BE2C (cell line): ENCODE measurements at regions not wholly inside any gene's neighbourhood (a gene's known extent, or its start where the extent isn't known, plus 50 kb on each side); places are given as distances from the start of the nearest gene placed in this dataset.
A peak's percentile ranks its signal among the peaks of the same experiment; 100 is the strongest.

Experiments
- DNase-seq: peaks from one replicate; pipeline ENCODE4 v3.0.0-alpha.2; 2020
- H3K27me3 ChIP-seq: fragments of 250-450 bp; sonication (Bioruptor Pico); 2 replicates; pipeline ENCODE4 v1.5.1; 2020; ENCODE audit warnings: mild to moderate bottlenecking
- H3K36me3 ChIP-seq: fragments of 250-450 bp; sonication (Bioruptor Pico); 2 replicates; pipeline ENCODE4 v1.5.1; 2020; ENCODE audit warnings: mild to moderate bottlenecking
- H3K4me1 ChIP-seq: fragments of 250-450 bp; sonication (Bioruptor Pico); 2 replicates; pipeline ENCODE4 v1.5.1; 2020
- H3K4me3 ChIP-seq: 2 replicates; pipeline ENCODE4 v1.5.1; 2011; ENCODE audit warnings: low read depth, low read length
- H3K9me3 ChIP-seq: fragments of 250-450 bp; sonication (Bioruptor Pico); 2 replicates; pipeline ENCODE4 v1.5.1; 2020
- TF ChIP-seq, protein P1 (sequence below): IDR thresholded peaks from 2 replicates; pipeline ENCODE4 v1.5.1; 2012; ENCODE audit warnings: mild to moderate bottlenecking, low read depth, low read length

DNA sequence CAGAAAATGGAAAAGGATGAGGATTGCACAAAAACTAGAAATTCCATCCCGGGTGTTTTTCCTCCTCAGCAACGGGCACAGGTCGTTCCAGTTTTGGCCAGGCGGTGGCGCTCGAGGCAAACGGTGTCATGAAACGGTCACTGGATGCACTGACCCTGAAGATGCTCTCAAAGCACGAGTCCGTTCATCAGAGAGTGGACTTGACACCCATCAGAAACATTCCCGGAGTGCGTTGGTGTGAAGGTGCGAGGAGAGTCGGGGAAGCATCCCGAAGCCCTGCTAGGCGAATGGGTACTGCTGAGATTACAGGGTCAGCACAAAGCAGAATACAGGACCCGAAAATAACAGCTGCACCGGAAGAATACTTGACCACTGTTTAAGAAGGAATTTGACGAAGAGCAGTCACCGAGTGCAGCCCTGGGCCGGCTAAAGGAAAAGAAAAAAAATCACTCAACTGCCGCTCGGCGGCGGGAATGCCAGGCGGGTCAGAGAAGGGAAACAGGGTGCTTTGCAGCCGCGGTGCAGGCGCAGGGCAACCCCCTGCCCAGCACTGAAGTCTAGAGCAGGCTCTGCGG, 71.7 kb upstream of the ETS2 start:
- TF ChIP-seq, protein P1, sequence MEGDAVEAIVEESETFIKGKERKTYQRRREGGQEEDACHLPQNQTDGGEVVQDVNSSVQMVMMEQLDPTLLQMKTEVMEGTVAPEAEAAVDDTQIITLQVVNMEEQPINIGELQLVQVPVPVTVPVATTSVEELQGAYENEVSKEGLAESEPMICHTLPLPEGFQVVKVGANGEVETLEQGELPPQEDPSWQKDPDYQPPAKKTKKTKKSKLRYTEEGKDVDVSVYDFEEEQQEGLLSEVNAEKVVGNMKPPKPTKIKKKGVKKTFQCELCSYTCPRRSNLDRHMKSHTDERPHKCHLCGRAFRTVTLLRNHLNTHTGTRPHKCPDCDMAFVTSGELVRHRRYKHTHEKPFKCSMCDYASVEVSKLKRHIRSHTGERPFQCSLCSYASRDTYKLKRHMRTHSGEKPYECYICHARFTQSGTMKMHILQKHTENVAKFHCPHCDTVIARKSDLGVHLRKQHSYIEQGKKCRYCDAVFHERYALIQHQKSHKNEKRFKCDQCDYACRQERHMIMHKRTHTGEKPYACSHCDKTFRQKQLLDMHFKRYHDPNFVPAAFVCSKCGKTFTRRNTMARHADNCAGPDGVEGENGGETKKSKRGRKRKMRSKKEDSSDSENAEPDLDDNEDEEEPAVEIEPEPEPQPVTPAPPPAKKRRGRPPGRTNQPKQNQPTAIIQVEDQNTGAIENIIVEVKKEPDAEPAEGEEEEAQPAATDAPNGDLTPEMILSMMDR: peak; percentile 96

DNA sequence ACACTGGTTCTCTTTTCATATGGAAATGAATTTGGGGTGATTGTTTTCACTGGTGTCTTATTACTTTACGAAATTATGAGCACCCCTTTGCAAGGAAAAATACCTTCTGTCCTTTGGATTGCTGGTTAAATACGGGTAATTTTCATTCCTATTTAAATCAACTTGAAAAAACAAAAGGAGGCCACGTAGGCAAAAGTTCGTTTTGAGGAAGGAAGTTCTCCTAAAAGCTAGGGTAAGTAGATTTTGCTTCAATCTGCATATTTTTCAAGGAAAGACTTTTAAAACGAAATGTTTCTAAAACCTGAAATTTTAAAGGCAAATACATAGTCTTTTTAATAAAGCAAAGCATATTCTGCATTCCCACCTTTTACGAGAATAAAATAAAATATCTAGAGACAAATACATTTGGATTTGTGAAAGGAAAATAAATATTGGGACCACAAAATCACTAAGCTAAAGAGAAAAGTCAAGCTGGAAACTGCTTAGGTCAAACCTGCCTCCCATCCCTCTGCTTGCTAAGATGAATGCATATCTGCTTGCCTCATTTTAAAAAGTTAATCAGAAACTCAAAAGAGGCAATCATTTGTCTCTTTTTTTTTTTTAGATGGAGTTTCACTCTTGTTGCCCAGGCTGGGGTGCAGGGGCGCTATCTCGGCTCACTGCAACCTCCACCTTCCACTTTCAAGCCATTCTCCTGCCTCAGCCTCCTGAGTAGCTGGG, 70.9 kb upstream of the ETS2 start:
- Histone ChIP-seq H3K36me3 (no peaks in the 10 kb centered on the region), H3K4me1 (no peaks in the 10 kb centered on the region), H3K4me3 (no peak overlapping the region), H3K27me3 (peaks cover 10% of the 10 kb centered on the region; the same call in 1 of the 2 replicates), H3K9me3 (no peaks in the 10 kb centered on the region)
- TF ChIP-seq, protein P1: no peak
- DNase-seq: no peak

More for the DNA sequence above, 71.7 kb upstream of the ETS2 start:
- Histone ChIP-seq H3K27me3 (peaks cover 10% of the 10 kb centered on the region; the same call in 1 of the 2 replicates), H3K36me3 (no peaks in the 10 kb centered on the region), H3K4me1 (no peaks in the 10 kb centered on the region), H3K4me3 (peak overlapping the region; percentile 49), H3K9me3 (no peaks in the 10 kb centered on the region)
- DNase-seq: peak; percentile 83

DNA sequence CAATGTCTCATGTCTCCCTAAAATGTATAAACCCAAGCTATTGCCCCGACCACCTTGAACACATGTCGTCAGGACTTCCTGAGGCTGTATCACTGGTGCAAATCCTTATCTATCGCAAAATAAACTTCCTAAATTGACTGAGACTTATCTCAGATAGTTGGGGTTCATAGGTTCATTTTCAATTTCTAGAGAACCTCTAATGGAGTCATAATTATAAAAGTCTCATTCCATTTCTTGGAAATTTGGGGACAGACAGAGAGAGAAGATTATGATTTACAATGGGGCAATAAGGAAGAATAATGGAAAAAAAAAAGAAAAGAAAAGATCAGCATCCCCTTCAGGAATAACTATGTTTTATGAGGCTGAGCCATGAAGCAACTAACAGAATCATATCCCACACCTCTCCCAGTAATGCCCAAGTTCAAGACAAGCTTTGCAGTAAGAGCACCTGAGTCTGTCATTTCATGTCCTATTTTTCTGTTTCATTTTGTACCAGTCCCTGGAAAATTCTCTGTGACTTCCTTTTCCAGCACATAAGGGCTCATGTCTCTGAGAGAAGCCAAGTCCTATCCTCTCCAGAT, 70.0 kb upstream of the ETS2 start:
- DNase-seq: no peak
- Histone ChIP-seq H3K36me3 (no peaks in the 10 kb centered on the region), H3K9me3 (no peaks in the 10 kb centered on the region), H3K4me1 (no peaks in the 10 kb centered on the region), H3K27me3 (peaks cover 10% of the 10 kb centered on the region; the same call in 1 of the 2 replicates), H3K4me3 (no peak overlapping the region)
- TF ChIP-seq, protein P1: no peak

DNA sequence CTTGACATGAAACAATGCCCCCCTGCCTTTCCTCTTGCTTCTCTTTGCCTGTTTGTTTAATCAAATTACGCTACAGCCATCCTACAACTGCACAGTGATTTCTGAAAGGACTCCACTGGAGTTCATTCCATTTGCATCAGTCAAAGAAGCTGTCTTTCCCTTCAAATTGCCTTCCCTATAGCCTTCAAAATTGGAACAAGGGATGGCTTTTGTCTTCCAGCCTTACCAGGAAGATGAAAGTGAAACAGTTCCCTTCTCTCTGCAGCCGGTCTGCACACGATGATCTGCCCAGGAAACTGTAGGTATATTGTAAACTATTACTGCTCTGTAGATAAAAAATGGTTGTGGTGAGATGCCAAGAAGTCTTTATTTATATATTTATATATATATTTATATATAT, 65.6 kb upstream of the ETS2 start:
- peaks cover 5% of the 10 kb centered on the region; the same call in 1 of the 2 replicates for H3K27me3 ChIP-seq
- H3K4me3 ChIP-seq: no peak overlapping the region
- H3K4me1 ChIP-seq: no peaks in the 10 kb centered on the region
- TF ChIP-seq, protein P1: no peak
- H3K9me3 ChIP-seq: no peaks in the 10 kb centered on the region
- DNase-seq: no peak
- H3K36me3 ChIP-seq: no peaks in the 10 kb centered on the region

DNA sequence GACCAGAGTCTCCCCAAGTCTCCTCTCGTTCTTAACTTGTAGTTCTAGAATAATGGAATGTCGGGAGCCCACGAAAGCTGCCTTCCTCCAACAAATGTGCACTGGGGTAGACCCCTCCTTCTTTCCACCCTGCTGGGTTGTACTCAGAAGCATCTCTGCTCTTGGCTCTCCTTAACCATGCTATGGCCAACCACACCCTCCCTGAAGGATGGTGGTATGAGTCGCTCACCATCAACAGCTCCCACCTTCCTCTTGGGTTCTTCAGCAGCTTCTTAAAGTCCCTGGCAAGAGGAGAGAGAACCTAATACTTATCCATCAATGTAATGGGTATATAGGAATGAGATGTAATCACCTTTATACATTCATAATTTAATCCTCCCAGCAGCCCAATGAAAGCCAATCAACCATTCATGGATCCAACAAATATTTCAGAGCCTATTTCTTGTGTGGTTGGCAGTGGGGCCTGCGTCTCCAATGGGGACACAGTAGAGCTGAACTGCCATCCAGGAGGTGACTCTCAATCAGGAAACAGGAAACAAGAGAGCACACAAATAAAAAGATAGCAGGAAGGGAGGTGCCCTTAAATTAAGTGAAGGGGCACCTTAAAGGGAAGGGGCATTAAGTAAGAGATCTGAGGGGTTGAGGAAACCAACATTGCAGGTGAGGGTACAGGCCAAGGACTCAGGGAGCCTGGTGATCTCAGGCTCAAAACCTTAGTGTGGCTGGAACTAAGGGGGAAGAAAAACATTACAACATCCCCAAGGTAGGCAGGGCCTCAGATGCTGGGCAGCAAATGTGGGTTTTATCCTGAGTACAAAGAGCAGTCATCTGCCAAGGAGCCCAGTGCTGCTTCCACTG, 64.4 kb upstream of the ETS2 start:
- Histone ChIP-seq H3K9me3 (no peaks in the 10 kb centered on the region), H3K4me3 (no peak overlapping the region), H3K4me1 (no peaks in the 10 kb centered on the region), H3K27me3 (no peaks in the 10 kb centered on the region), H3K36me3 (no peaks in the 10 kb centered on the region)
- no peak for DNase-seq
- TF ChIP-seq, protein P1: no peak
